ENCODE measurements at regions not wholly inside any gene's neighbourhood (a gene's known extent, or its start where the extent isn't known, plus 50 kb on each side); places are given as distances from the start of the nearest gene placed in this dataset.

GRCh38 chr15:47422881-47423665 lies 294.2 kb upstream of the SEMA6D start:
- no peak for TF ChIP-seq POLR2A (IDR thresholded peaks at IDR 0.05)
- TF ChIP-seq, protein P1, sequence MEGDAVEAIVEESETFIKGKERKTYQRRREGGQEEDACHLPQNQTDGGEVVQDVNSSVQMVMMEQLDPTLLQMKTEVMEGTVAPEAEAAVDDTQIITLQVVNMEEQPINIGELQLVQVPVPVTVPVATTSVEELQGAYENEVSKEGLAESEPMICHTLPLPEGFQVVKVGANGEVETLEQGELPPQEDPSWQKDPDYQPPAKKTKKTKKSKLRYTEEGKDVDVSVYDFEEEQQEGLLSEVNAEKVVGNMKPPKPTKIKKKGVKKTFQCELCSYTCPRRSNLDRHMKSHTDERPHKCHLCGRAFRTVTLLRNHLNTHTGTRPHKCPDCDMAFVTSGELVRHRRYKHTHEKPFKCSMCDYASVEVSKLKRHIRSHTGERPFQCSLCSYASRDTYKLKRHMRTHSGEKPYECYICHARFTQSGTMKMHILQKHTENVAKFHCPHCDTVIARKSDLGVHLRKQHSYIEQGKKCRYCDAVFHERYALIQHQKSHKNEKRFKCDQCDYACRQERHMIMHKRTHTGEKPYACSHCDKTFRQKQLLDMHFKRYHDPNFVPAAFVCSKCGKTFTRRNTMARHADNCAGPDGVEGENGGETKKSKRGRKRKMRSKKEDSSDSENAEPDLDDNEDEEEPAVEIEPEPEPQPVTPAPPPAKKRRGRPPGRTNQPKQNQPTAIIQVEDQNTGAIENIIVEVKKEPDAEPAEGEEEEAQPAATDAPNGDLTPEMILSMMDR (IDR thresholded peaks at IDR 0.05): no peak

Data from body of pancreas (tissue), 4 donors.